ENCODE measurements at regions not wholly inside any gene's neighbourhood (a gene's known extent, or its start where the extent isn't known, plus 50 kb on each side); places are given as distances from the start of the nearest gene placed in this dataset.

GRCh38 chr9:85178474-85178873 is 508.9 kb downstream of the NTRK2 start:
- Histone ChIP-seq H3K27ac (replicated peaks) (no peak overlapping the region), H3K4me3 (replicated peaks; ENCODE audit: insufficient read depth, low read length) (no peak overlapping the region), H3K27me3 (ENCODE audit: insufficient read depth, poor library complexity, severe bottlenecking) (no peaks in the 10 kb centered on the region)
- no peak for DNase-seq (ENCODE audit: low read depth in 1 of 2, low spot score in 1 of 2)
- TF ChIP-seq SPI1 (IDR thresholded peaks at IDR 0.05; ENCODE audit: borderline replicate concordance, low read depth) (no peak), POLR2AphosphoS5 (IDR thresholded peaks at IDR 0.05; ENCODE audit: low read depth) (no peak), CTCF (IDR thresholded peaks at IDR 0.05; ENCODE audit: insufficient read depth, low read length) (no peak), REST (IDR thresholded peaks at IDR 0.05; ENCODE audit: insufficient replicate concordance, low read depth) (no peak), GABPA (IDR thresholded peaks at IDR 0.05; ENCODE audit: low read depth) (no peak)

GRCh38 chr9:85173967-85174366 is 504.4 kb downstream of the NTRK2 start:
- no peaks in the 10 kb centered on the region for H3K27me3 ChIP-seq (ENCODE audit: insufficient read depth, poor library complexity, severe bottlenecking)
- H3K27ac ChIP-seq (replicated peaks): no peak overlapping the region
- DNase-seq (ENCODE audit: low read depth in 1 of 2, low spot score in 1 of 2): no peak
- TF ChIP-seq POLR2AphosphoS5 (IDR thresholded peaks at IDR 0.05; ENCODE audit: low read depth) (no peak), REST (IDR thresholded peaks at IDR 0.05; ENCODE audit: insufficient replicate concordance, low read depth) (no peak), GABPA (IDR thresholded peaks at IDR 0.05; ENCODE audit: low read depth) (no peak), CTCF (IDR thresholded peaks at IDR 0.05; ENCODE audit: insufficient read depth, low read length) (no peak), SPI1 (IDR thresholded peaks at IDR 0.05; ENCODE audit: borderline replicate concordance, low read depth) (no peak)
- no peak overlapping the region for H3K4me3 ChIP-seq (replicated peaks; ENCODE audit: insufficient read depth, low read length)

GRCh38 chr9:85172001-85172978 is 502.8 kb downstream of the NTRK2 start:
- TF ChIP-seq REST (IDR thresholded peaks at IDR 0.05; ENCODE audit: insufficient replicate concordance, low read depth) (no peak), POLR2AphosphoS5 (IDR thresholded peaks at IDR 0.05; ENCODE audit: low read depth) (no peak), GABPA (IDR thresholded peaks at IDR 0.05; ENCODE audit: low read depth) (no peak), CTCF (IDR thresholded peaks at IDR 0.05; ENCODE audit: insufficient read depth, low read length) (no peak), SPI1 (IDR thresholded peaks at IDR 0.05; ENCODE audit: borderline replicate concordance, low read depth) (no peak)

More at GRCh38 chr9:85172001-85172978, 502.8 kb downstream of the NTRK2 start:
- Histone ChIP-seq H3K27ac (replicated peaks) (no peak overlapping the region), H3K4me3 (replicated peaks; ENCODE audit: insufficient read depth, low read length) (no peak overlapping the region), H3K27me3 (ENCODE audit: insufficient read depth, poor library complexity, severe bottlenecking) (no peaks in the 10 kb centered on the region)
- no peak for DNase-seq (ENCODE audit: low read depth in 1 of 2, low spot score in 1 of 2)

All from HL-60 (cell line).